Panc1 (cell line): ENCODE measurements at regions not wholly inside any gene's neighbourhood (a gene's known extent, or its start where the extent isn't known, plus 50 kb on each side); places are given as distances from the start of the nearest gene placed in this dataset.

ENCODE experiments used
- ATAC-seq: fragments of 200-7000 bp; cut with Tn5 transposase; 2 replicates; pipeline ENCODE4 v1.9.1; 2020; ENCODE audit warnings: mild to moderate bottlenecking, moderate library complexity
- BruUV-seq: library from RNA; stranded (reverse); fragments of 400-500 nt; replicated peaks from 2 replicates; lab custom pipeline; 2021; lab: Mats Ljungman, UMichigan
- CTCF ChIA-PET: fragments of 300-600 bp; sonication (Branson Sonifier 250); formaldehyde crosslinking; loops from one replicate; lab custom pipeline; 2022; ENCODE audit warnings: antibody characterized with exemption; lab: Charles Lee
- POLR2A ChIA-PET: fragments of 300-600 bp; sonication (Branson Sonifier 250); formaldehyde crosslinking; loops from one replicate; lab custom pipeline; 2022; ENCODE audit warnings: antibody characterized with exemption; lab: Charles Lee
- DNase-seq: peaks from one replicate; pipeline ENCODE4 v3.0.0-alpha.2; 2010; ENCODE audit warnings: low read depth, low spot score
- H3K27ac ChIP-seq: 2 replicates; pipeline ENCODE4 v1.5.1; 2011; ENCODE audit warnings: mild to moderate bottlenecking, low read length, inconsistent platforms
- H3K27me3 ChIP-seq: fragments of 200-500 bp; sonication (Bioruptor generic); 2 replicates; pipeline ENCODE4 v1.6.0; 2014; ENCODE audit warnings: low read length, inconsistent platforms; ENCODE audit not compliant: control insufficient read depth, insufficient read depth
- H3K36me3 ChIP-seq: fragments of 200-500 bp; sonication (Bioruptor generic); 2 replicates; pipeline ENCODE4 v1.5.1; 2014; ENCODE audit warnings: inconsistent platforms, mild to moderate bottlenecking, low read length, moderate library complexity; ENCODE audit not compliant: control insufficient read depth, insufficient read depth
- H3K4me1 ChIP-seq: 2 replicates; pipeline ENCODE4 v1.5.1; 2011; ENCODE audit warnings: inconsistent platforms, mild to moderate bottlenecking, low read length, moderate library complexity; ENCODE audit not compliant: control insufficient read depth, insufficient read depth
- H3K4me3 ChIP-seq, 2 experiments: 2 replicates each; pipeline ENCODE4 v1.5.1; 2011 to 2012; ENCODE audit warnings: low read depth in 2 of 2, low read length in 2 of 2, mild to moderate bottlenecking in 2 of 2, inconsistent platforms in 1 of 2, moderate library complexity in 1 of 2
- H3K9me3 ChIP-seq: fragments of 200-500 bp; sonication (Bioruptor generic); 2 replicates; pipeline ENCODE4 v1.5.1; 2014; ENCODE audit warnings: low read depth, mild to moderate bottlenecking, inconsistent platforms, low read length, moderate library complexity; ENCODE audit not compliant: control insufficient read depth, insufficient read depth
- POLR2AphosphoS5 ChIP-seq: IDR thresholded peaks from 2 replicates; pipeline ENCODE4 v1.6.1; 2012; ENCODE audit warnings: mild to moderate bottlenecking, low read depth, low read length, moderate library complexity
- REST ChIP-seq, 2 experiments: IDR thresholded peaks; 2 replicates each; pipeline ENCODE4 v1.6.1; 2011 to 2012; ENCODE audit warnings: low read depth in 2 of 2, control low read depth in 1 of 2, low read length in 1 of 2, mild to moderate bottlenecking in 1 of 2, moderate library complexity in 1 of 2; ENCODE audit not compliant: insufficient read depth in 1 of 2
- SIN3A ChIP-seq: IDR thresholded peaks from 2 replicates; pipeline ENCODE4 v1.6.1; 2012; ENCODE audit warnings: low read depth, mild to moderate bottlenecking, low read length, moderate library complexity, borderline replicate concordance; ENCODE audit not compliant: insufficient read depth
- TCF7L2 ChIP-seq: IDR thresholded peaks from 2 replicates; pipeline ENCODE4 v1.6.1; 2011; ENCODE audit warnings: mild to moderate bottlenecking, low read depth, low read length, inconsistent platforms
- in situ Hi-C: cut with HindIII; loops from 2 replicates; pipeline ENCODE4 v1.10.0; 2016; ENCODE audit warnings: low sequenced_read_pairs, low pct_unique_long_range_greater_than_20kb
- intact Hi-C: fragments of 100-400 bp; cut with micrococcal nuclease; formaldehyde crosslinking; loops from one replicate; pipeline ENCODE4 v1.10.0; 2022; ENCODE audit not compliant: unreplicated experiment
- TF ChIP-seq, protein P1 (sequence below): fragments of 450-650 bp; IDR thresholded peaks from 2 replicates; pipeline ENCODE4 v1.5.1; 2017; ENCODE audit warnings: mild to moderate bottlenecking

DNA sequence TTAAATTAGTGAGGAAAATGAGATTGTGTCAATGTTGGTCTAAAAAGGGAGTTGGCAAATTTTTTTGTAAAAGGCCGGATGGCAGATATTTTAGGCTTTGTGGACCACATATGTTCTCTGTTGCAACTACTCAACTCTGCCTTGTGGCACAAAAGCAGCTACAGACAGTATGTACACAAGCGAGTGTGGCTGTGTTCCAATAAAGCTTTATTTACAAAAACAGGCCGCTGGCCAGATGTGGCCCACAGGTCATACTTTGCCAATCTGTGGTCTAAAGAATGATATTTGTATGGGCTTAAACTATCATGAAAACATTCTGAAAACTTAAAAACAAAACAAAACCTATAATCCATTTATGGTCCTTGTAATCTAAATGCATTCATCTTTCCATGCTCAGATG is 228.3 kb downstream of the CLIC5 start:
- in situ Hi-C loops = no loop called here
- BruUV-seq = no TSS peak
- ChIA-PET CTCF (no interaction called here), POLR2A (no interaction called here)
- TF ChIP-seq REST (IDR thresholded peaks at IDR 0.05; ENCODE audit: insufficient read depth in 1 of 2, low read depth in 2 of 2, low read length in 1 of 2) (no peak), TCF7L2 (no peak), SIN3A (no peak), POLR2AphosphoS5 (no peak)
- TF ChIP-seq, protein P1, sequence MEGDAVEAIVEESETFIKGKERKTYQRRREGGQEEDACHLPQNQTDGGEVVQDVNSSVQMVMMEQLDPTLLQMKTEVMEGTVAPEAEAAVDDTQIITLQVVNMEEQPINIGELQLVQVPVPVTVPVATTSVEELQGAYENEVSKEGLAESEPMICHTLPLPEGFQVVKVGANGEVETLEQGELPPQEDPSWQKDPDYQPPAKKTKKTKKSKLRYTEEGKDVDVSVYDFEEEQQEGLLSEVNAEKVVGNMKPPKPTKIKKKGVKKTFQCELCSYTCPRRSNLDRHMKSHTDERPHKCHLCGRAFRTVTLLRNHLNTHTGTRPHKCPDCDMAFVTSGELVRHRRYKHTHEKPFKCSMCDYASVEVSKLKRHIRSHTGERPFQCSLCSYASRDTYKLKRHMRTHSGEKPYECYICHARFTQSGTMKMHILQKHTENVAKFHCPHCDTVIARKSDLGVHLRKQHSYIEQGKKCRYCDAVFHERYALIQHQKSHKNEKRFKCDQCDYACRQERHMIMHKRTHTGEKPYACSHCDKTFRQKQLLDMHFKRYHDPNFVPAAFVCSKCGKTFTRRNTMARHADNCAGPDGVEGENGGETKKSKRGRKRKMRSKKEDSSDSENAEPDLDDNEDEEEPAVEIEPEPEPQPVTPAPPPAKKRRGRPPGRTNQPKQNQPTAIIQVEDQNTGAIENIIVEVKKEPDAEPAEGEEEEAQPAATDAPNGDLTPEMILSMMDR = no peak
- intact Hi-C loops = no loop called here
- Histone ChIP-seq H3K36me3 (no peaks in the 10 kb centered on the region), H3K9me3 (no peaks in the 10 kb centered on the region), H3K27ac (no peak overlapping the region), H3K27me3 (peaks cover 4% of the 10 kb centered on the region), H3K4me1 (no peaks in the 10 kb centered on the region), H3K4me3 (no peak overlapping the region)
- DNase-seq = no peak
- no peak for ATAC-seq

GRCh38 chr6:45786355-45786781 is 229.3 kb downstream of the CLIC5 start:
- BruUV-seq = no TSS peak
- DNase-seq = no peak
- no peaks in the 10 kb centered on the region for H3K36me3 ChIP-seq
- intact Hi-C loops (no loop called here), in situ Hi-C loops (no loop called here)
- TF ChIP-seq TCF7L2 = no peak
- TF ChIP-seq SIN3A = no peak
- no peak for TF ChIP-seq POLR2AphosphoS5
- TF ChIP-seq, protein P1 = no peak
- no peak for TF ChIP-seq REST (IDR thresholded peaks at IDR 0.05; ENCODE audit: insufficient read depth in 1 of 2, low read depth in 2 of 2, low read length in 1 of 2)
- H3K27me3 ChIP-seq = peaks cover 4% of the 10 kb centered on the region
- H3K27ac ChIP-seq = no peak overlapping the region
- ChIA-PET CTCF (no interaction called here), POLR2A (no interaction called here)
- no peak for ATAC-seq
- H3K9me3 ChIP-seq = no peaks in the 10 kb centered on the region
- no peaks in the 10 kb centered on the region for H3K4me1 ChIP-seq
- no peak overlapping the region for H3K4me3 ChIP-seq
